Large intestine (tissue), 3 donors: ENCODE measurements at regions not wholly inside any gene's neighbourhood (a gene's known extent, or its start where the extent isn't known, plus 50 kb on each side); places are given as distances from the start of the nearest gene placed in this dataset.
"Not testable (repeated sequence)": the region's sequence is repeated elsewhere in the genome, so short reads cannot be mapped to it uniquely, and the experiment has no call there.

Experiments
- DNase-seq, 2 donors: peaks; one replicate each; pipeline versions ENCODE4 v3.0.0 to v3.0.0-alpha.2; 2013
- H3K27ac ChIP-seq: one replicate; pipeline ENCODE4 v1.5.1; 2013; ENCODE audit warnings: low read length
- H3K27me3 ChIP-seq: 2 replicates; pipeline ENCODE4 v1.6.1; 2013; ENCODE audit warnings: low read length; ENCODE audit not compliant: control insufficient read depth, insufficient read depth
- H3K36me3 ChIP-seq: 2 replicates; pipeline ENCODE4 v1.6.1; 2013; ENCODE audit warnings: low read length; ENCODE audit not compliant: control insufficient read depth, insufficient read depth
- H3K4me1 ChIP-seq: one replicate; pipeline ENCODE4 v1.6.1; 2013; ENCODE audit warnings: low read length; ENCODE audit not compliant: control insufficient read depth, insufficient read depth
- H3K4me3 ChIP-seq: one replicate; pipeline ENCODE4 v1.5.1; 2013; ENCODE audit warnings: low read length
- H3K9me3 ChIP-seq: one replicate; pipeline ENCODE4 v1.6.1; 2013; ENCODE audit warnings: mild to moderate bottlenecking, low read depth, low read length, moderate library complexity; ENCODE audit not compliant: control insufficient read depth
- WGBS: methylation state at CpG from one replicate; pipeline ENCODE4 v1.1.5; 2013; ENCODE audit warnings: low lambda C conversion rate; ENCODE audit not compliant: insufficient coverage; 5-methylcytosine and 5-hydroxymethylcytosine counted together

GRCh38 chr5:172508471-172509404 is 54.4 kb upstream of the SH3PXD2B start:
- no peak overlapping the region for H3K27ac ChIP-seq
- WGBS = no CpG with 5 or more reads among the region's 12 CpGs
- H3K9me3 ChIP-seq = peaks cover 8% of the 10 kb centered on the region
- peaks cover 2% of the 10 kb centered on the region for H3K27me3 ChIP-seq
- H3K4me1 ChIP-seq = no peaks in the 10 kb centered on the region
- DNase-seq = no peak
- H3K36me3 ChIP-seq = no peaks in the 10 kb centered on the region
- H3K4me3 ChIP-seq = no peak overlapping the region

GRCh38 chr5:172507485-172507884 is 53.2 kb upstream of the SH3PXD2B start:
- not testable (repeated sequence) for H3K27me3 ChIP-seq, H3K36me3 ChIP-seq, DNase-seq, H3K27ac ChIP-seq, H3K4me1 ChIP-seq, H3K9me3 ChIP-seq, H3K4me3 ChIP-seq
- no CpG with 5 or more reads among the region's 8 CpGs for WGBS

- WGBS = no CpG with 5 or more reads among the region's 2 CpGs
- no peak overlapping the region for H3K27ac ChIP-seq
- H3K27me3 ChIP-seq = peaks cover 2% of the 10 kb centered on the region
- DNase-seq = no peak
- no peaks in the 10 kb centered on the region for H3K4me1 ChIP-seq
- H3K9me3 ChIP-seq = peaks cover 3% of the 10 kb centered on the region
- H3K4me3 ChIP-seq = no peak overlapping the region
- no peaks in the 10 kb centered on the region for H3K36me3 ChIP-seq
Measured at GRCh38 chr5:172506921-172507320, 52.6 kb upstream of the SH3PXD2B start.

GRCh38 chr5:172506251-172506650 is 51.9 kb upstream of the SH3PXD2B start:
- H3K27me3 ChIP-seq = peaks cover 2% of the 10 kb centered on the region
- no peak overlapping the region for H3K4me3 ChIP-seq
- DNase-seq = no peak
- H3K36me3 ChIP-seq = no peaks in the 10 kb centered on the region
- no CpG with 5 or more reads among the region's 7 CpGs for WGBS
- no peak overlapping the region for H3K27ac ChIP-seq
- no peaks in the 10 kb centered on the region for H3K9me3 ChIP-seq
- H3K4me1 ChIP-seq = no peaks in the 10 kb centered on the region

GRCh38 chr5:172505845-172506244 is 51.5 kb upstream of the SH3PXD2B start:
- Histone ChIP-seq H3K4me3 (no peak overlapping the region), H3K36me3 (no peaks in the 10 kb centered on the region), H3K27me3 (peaks cover 2% of the 10 kb centered on the region), H3K27ac (no peak overlapping the region), H3K4me1 (no peaks in the 10 kb centered on the region), H3K9me3 (no peaks in the 10 kb centered on the region)
- no peak for DNase-seq
- 53% methylated on average over 3 of the region's 7 CpGs for WGBS

- Histone ChIP-seq H3K36me3 (no peaks in the 10 kb centered on the region), H3K4me3 (no peak overlapping the region), H3K4me1 (no peaks in the 10 kb centered on the region), H3K27me3 (peaks cover 2% of the 10 kb centered on the region), H3K27ac (no peak overlapping the region), H3K9me3 (no peaks in the 10 kb centered on the region)
- WGBS = no CpG with 5 or more reads among the region's 8 CpGs
- no peak for DNase-seq
Measured at GRCh38 chr5:172505403-172505759, 51.1 kb upstream of the SH3PXD2B start.

GRCh38 chr5:172504701-172505402 is 50.5 kb upstream of the SH3PXD2B start:
- Histone ChIP-seq H3K4me3 (no peak overlapping the region), H3K4me1 (no peaks in the 10 kb centered on the region), H3K36me3 (no peaks in the 10 kb centered on the region), H3K27ac (no peak overlapping the region), H3K9me3 (no peaks in the 10 kb centered on the region), H3K27me3 (peaks cover 2% of the 10 kb centered on the region)
- WGBS = no CpG with 5 or more reads among the region's 4 CpGs
- DNase-seq = peak in 1 of 2 donors; percentile 34

GRCh38 chr5:172503925-172504700 is 49.8 kb upstream of the SH3PXD2B start:
- peak overlapping the region; percentile 21 for H3K27ac ChIP-seq
- WGBS = no CpG with 5 or more reads among the region's 10 CpGs
- no peak for DNase-seq

More at GRCh38 chr5:172503925-172504700, 49.8 kb upstream of the SH3PXD2B start:
- no peak overlapping the region for H3K4me3 ChIP-seq
- peaks cover 2% of the 10 kb centered on the region for H3K27me3 ChIP-seq
- H3K4me1 ChIP-seq = no peaks in the 10 kb centered on the region
- H3K9me3 ChIP-seq = no peaks in the 10 kb centered on the region
- no peaks in the 10 kb centered on the region for H3K36me3 ChIP-seq
